GM12878 (cell line): ENCODE measurements at regions not wholly inside any gene's neighbourhood (a gene's known extent, or its start where the extent isn't known, plus 50 kb on each side); places are given as distances from the start of the nearest gene placed in this dataset.

Experiments
- BMI1 ChIP-seq: fragments of 450-650 bp; IDR thresholded peaks from 2 replicates; pipeline ENCODE4 v1.6.1; 2016; ENCODE audit warnings: mild to moderate bottlenecking, moderate library complexity, borderline replicate concordance
- REST ChIP-seq: IDR thresholded peaks from 2 replicates; pipeline ENCODE4 v1.6.1; 2012; ENCODE audit warnings: mild to moderate bottlenecking, low read depth, low read length
- TBL1XR1 ChIP-seq: IDR thresholded peaks from 2 replicates; pipeline ENCODE4 v1.6.1; 2012; ENCODE audit warnings: low read depth, low read length, improper control_type of control experiment
- TCF12 ChIP-seq: IDR thresholded peaks from 2 replicates; pipeline ENCODE4 v1.6.1; 2011; ENCODE audit warnings: low read depth, mild to moderate bottlenecking, low read length
- TF ChIP-seq, protein P1 (sequence below), 3 experiments: IDR thresholded peaks in 2 of 3; conservative IDR thresholded peaks in 1 of 3; 2 replicates each; pipeline ENCODE4 v1.5.1; 2011; ENCODE audit warnings: low read depth in 3 of 3, low read length in 3 of 3, mild to moderate bottlenecking in 3 of 3, control low read depth in 2 of 3, moderate library complexity in 2 of 3, inconsistent platforms in 1 of 3, mixed read lengths in 1 of 3; ENCODE audit not compliant: control insufficient read depth in 2 of 3, insufficient read depth in 1 of 3; ENCODE audit errors: extremely low read depth in 1 of 3

- TF ChIP-seq BMI1 (no peak), REST (no peak), TCF12 (no peak), TBL1XR1 (no peak)
- TF ChIP-seq, protein P1, sequence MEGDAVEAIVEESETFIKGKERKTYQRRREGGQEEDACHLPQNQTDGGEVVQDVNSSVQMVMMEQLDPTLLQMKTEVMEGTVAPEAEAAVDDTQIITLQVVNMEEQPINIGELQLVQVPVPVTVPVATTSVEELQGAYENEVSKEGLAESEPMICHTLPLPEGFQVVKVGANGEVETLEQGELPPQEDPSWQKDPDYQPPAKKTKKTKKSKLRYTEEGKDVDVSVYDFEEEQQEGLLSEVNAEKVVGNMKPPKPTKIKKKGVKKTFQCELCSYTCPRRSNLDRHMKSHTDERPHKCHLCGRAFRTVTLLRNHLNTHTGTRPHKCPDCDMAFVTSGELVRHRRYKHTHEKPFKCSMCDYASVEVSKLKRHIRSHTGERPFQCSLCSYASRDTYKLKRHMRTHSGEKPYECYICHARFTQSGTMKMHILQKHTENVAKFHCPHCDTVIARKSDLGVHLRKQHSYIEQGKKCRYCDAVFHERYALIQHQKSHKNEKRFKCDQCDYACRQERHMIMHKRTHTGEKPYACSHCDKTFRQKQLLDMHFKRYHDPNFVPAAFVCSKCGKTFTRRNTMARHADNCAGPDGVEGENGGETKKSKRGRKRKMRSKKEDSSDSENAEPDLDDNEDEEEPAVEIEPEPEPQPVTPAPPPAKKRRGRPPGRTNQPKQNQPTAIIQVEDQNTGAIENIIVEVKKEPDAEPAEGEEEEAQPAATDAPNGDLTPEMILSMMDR (IDR thresholded peaks at IDR 0.05 in 2 of 3, conservative IDR thresholded peaks at IDR 0.05 in 1 of 3; ENCODE audit: control insufficient read depth in 2 of 3, extremely low read depth in 1 of 3, insufficient read depth in 1 of 3, low read depth in 3 of 3, low read length in 3 of 3), result no peak
Measured at GRCh38 chr2:129006901-129007300, 688.2 kb upstream of the HS6ST1 start.
